ENCODE measurements at regions not wholly inside any gene's neighbourhood (a gene's known extent, or its start where the extent isn't known, plus 50 kb on each side); places are given as distances from the start of the nearest gene placed in this dataset.
"Not testable (repeated sequence)": the region's sequence is repeated elsewhere in the genome, so short reads cannot be mapped to it uniquely, and the experiment has no call there.

DNA sequence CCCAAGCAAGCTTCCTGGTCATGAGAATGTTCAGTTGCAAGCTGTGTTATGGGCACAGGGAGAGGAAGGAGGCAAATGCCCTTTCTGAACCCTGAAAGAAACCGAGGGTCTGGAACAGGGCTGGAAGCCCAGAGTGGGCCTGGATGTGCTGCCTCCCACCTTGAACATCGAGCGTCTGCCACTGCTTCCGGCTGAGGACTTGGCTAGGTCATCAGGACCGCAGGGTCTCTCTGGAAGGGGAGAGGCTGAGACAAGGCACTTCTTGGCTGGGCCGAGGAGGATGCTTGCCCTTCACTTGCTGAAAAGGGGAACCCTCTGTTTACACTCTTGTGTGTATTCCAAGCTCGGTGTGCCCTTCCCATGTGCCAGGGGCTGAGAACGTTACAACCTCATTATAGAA is 168.0 kb upstream of the C1orf174 start:
- no peak for DNase-seq

DNA sequence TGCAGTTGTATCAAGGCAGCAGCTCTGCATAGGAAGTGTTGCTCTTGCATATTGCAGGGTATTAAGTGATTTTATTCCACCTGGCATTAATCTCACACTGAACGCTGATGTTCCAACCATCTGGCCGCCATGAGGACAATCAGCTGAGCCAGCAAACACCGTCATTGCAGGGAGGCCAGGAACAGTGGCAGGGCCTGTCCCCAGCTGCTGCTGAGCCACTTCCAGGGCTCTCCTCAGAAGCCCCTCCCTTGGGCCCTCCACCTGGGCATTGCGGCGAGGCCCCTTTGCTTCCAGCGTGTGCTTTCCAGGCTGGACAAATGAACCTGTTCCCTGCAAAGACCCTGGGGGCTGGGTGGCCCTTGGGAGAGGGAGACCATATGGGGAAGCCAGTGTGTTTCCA is 171.6 kb upstream of the C1orf174 start:
- no peak for DNase-seq

DNA sequence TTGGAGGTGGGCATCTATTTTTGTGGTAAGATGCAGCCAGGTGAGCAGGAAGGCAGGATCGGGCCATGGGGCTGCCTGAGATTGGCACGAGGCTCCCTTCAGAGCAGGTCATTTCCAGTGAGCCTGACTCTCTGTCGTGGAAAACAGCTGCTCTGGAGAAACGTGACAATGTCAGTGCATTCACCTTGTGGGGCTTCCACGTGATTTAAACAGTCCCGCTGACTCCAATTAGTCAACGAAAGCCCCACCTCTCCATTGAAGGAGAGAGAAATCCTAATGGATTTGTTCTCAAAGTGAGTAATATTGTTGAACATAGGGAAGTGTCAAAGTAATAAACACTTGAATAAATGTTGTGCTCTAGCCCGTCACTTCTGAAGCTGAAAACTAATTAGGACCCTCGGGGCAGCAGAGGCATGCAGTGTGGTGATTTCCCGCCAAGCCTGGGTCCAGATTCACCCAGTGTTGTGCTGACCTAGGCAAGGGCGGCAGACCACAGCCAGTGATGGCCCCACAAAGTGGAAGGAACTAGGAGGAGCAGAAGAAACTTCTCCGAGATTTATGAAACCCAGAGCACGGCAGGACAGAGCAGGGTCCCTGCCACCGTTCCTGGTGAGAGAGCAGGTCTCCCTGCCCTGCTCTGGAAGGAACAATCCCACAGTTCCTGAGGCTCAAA is 172.5 kb upstream of the C1orf174 start:
- DNase-seq, result no peak

DNA sequence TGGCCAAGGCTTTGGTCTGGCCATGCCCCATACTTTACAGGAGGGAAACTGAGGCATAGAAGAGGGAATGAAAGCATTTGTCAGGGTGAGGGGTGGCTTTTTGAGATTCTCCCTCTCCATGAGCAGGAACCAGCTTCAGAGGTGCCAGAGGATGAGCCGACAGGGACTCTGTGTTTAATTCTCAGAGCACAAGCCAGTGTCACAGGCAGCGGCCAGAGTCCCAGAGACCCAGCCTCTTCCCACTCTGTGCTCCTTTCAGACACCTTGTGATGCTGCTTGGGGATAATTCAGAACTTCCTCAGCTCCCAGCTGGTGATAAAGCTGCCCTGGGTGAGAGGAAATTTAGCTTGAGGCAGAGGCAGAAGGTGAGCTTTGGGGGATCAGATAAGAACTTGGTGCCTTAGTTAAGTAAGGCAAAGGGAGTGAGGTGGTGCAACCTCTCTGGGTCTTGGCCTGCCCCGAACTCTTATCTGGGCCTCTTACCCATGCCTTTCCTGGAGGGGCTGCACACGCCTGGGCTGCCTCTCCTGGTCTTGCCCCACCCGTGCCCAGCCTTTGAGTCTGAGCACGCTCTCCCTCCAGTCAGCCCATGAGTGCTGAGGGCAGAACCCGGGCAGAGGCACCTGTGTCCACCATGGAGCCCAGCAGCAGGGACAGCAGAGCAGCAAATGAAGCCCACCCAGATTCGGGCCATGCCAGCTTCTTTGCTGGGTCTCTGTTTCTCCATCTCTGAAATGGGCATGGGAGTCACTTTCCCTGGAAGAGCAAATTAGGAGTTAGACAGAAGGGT is 175.6 kb upstream of the C1orf174 start:
- DNase-seq, result no peak

DNA sequence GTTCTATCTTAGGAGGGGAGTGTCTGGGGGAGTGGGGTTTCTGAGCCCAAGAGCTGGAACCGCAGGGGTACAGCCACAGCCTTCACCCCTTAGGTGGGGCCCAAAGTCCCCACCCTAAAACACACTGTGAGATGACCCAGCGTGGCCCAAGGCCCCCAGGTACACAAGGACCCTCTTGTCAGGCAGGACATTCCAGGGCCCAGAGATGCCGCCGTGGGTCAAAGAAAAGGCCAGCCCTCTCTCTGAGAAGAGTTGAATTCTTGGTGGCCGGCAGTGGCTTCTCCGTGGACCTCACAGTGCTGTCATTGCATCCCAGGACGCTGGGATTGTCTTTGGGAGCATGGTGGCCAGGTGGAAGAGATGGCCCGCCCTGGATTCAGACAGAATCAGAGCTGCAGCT is 176.3 kb upstream of the C1orf174 start:
- DNase-seq, result no peak

DNA sequence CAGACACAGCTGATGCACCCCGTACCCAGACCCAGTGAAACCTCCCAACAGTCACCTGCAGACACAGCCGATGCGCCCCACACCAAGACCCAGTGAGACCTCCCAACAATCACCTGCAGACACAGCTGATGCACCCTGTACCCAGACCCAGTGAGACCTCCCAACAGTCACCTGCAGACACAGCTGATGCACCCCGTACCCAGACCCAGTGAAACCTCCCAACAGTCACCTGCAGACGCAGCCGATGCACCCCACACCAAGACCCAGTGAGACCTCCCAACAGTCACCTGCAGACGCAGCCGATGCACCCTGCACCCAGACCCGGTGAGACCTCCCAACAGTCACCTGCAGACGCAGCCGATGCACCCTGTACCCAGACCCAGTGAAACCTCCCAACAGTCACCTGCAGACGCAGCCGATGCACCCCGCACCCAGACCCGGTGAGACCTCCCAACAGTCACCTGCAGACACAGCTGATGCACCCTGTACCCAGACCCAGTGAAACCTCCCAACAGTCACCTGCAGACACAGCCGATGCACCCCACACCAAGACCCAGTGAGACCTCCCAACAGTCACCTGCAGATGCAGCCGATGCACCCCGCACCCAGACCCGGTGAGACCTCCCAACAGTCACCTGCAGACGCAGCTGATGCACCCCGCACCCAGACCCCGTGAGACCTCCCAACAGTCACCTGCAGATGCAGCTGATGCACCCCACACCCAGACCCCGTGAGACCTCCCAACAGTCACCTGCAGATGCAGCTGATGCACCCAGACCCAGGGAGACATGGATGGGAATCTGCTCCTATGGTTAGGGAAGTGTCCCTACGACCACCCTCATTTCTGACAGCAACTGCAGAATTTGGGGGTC is 178.3 kb upstream of the C1orf174 start:
- DNase-seq, result not testable (repeated sequence)

DNA sequence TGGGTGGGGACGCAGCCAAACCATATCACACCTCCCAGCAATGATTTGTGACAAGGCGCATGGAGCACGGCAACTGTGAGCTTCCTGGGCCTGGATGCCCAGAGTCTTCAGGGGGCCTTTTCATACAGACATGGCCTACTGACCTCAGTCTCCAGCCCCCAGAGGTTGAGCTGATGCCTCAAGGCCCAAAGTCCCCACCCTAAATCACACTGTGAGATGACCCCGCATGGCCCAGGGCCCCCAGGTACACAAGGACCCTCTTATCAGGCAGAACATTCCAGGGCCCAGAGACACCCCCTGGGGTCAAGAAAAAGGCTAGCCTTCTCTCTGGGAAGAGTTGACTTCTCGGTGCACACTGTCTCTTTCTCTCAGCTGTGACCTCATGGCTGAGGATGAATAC is 179.7 kb upstream of the C1orf174 start:
- no peak for DNase-seq

DNA sequence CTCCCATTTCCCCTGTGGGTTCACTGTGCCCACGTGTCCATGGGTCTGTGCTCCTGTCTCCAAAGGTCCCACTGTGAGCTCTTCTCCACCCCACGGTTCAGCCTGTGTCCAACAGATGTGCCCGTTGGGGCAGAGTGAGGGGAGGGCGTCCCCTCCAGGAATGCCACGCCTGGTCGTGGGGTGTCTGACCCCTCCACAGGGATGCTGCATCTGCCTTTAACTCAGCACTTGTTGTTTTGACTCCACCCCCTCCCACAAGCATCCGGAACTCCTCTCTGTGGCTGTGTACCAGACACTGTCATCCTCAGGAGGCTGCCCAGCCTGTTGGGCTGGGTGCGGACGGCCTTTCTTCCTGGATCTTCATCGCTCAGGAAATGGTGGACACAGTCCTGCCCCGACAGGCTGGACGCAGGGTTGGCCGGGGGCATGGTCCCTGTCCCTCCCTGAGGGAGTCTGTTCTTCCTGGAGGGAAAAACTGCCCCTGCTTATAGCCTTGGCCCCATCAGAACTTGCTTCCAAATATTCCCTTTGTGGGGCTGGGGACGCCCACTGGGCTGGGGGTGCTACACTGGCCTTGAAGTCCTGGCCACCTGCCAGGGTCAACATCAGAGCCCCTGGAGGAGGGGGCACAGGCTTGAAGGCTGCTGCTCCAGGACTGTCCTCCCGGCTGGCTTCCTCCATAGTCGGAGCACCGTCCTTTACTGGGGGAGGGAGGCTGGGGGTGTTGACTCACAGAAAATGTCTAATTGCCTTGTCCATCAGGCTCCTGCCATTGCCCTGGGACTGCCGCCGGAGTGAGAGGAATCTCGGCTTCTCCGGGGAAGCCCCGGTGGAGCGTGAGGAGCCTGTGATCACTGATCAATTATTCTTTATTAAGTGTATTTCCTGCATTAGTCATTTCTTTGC is 182.0 kb upstream of the C1orf174 start:
- DNase-seq, result no peak

DNA sequence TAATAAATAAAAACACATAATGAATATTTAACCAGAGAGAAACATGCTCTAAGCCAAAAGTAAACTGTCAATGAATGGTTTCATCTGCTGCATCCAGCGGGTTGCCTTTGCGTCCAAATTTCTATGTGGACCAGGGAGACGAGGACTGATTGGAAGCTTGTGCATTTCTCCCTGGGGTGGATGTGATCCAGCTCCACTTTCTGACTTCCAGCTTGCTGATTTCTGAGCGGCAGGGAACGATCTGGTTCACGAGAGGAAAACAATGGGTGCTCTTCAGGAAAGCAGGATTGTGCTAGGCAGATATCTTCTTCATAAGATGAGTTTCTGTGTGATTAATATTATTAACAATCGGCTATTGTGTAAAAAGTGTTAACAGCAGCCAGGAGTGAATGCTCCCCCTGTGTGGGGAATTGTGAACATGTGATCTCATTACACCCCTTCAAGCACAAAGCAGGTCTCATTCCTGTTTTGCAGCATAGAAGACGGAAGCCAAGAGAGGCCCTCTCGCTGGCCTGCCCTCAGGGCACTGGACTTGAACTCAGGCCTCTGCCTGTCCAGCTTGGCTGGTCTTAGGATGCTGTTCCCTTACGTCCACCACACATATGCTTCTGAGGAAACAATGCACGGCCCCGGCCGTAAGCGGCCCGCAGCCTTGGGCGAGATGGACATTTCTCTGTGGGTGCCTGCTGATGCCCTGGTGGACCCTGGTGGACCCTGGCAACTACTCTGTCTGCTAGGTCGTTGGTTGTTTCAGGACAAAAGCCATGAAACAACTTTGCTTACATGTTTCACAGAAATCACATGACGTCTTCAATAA is 183.4 kb upstream of the C1orf174 start:
- no peak for DNase-seq

DNA sequence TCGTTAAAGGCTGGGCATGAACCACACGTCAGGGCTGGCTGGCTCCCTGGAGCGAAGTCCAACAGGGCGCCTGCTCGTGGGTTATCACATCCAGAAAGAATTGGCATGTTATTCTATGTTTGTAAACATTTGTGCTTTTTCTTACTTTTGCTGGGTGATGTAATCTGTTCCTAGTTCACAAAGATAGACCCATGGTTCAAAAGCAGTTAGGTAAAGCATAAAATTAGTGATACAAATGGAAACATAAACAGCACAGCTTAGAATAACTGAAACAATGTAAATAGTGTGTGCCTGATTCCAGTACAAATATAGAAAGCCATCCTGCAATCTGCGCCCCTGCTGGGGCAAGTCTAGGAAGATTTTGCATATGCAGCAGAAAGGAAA is 184.0 kb upstream of the C1orf174 start:
- no peak for DNase-seq

DNA sequence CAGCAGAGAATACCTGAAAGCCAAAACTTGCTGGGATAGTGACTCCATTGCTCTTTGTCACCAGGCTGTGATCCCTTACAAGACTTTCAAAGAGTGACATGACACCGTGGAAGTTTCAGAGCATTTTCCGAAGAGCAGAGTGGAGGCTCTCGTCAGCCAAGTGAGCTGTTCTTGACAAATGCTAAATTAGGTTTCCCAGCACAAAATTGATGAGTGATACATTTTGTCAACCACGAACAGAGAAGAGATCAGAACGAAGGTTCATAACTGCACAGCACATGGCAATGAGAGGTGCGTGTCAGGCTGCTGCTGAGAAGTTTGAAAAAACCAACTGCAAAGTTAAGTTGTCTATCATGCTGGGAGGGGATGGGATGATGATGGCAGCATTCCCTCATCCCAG is 184.4 kb upstream of the C1orf174 start:
- DNase-seq, result no peak

DNA sequence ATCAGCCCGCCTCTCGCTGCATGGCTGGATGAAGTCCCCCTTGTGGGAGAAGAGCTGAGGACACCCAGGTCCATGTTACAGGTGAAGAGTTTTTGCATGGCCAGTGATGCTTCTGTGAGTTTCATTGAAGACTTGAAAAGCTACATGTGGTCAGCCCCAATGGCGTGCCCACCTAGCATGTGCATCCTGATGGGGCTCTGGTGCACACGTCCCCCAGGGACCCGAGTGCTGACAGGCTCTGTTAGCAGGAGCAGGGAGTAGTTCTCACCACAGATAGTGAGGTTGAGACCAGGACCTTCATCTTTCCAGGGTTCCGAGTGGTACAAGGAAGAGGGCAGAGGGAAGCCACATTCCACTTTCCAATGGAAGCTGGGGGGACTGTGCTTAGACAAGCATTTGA is 184.8 kb upstream of the C1orf174 start:
- DNase-seq, result no peak

DNA sequence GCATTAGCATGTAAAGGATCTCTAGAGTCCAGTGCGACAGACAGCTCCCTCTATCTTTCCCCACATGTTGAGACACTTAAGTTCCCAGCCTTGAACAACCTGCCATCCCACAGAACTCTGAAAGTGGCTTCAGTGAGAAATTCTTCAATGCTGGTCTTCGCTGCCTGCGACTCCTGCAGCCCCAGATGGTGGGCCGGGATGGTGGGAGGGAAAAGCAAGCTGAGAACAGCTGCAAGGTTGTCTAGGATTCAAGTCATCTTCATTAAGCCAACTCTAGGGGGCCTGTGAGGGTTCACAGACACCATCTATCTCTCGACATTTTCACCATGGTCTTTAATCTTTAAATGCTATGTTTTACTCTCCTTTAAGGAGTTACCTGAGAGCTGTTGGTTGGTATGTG is 185.5 kb upstream of the C1orf174 start:
- DNase-seq, result no peak

DNA sequence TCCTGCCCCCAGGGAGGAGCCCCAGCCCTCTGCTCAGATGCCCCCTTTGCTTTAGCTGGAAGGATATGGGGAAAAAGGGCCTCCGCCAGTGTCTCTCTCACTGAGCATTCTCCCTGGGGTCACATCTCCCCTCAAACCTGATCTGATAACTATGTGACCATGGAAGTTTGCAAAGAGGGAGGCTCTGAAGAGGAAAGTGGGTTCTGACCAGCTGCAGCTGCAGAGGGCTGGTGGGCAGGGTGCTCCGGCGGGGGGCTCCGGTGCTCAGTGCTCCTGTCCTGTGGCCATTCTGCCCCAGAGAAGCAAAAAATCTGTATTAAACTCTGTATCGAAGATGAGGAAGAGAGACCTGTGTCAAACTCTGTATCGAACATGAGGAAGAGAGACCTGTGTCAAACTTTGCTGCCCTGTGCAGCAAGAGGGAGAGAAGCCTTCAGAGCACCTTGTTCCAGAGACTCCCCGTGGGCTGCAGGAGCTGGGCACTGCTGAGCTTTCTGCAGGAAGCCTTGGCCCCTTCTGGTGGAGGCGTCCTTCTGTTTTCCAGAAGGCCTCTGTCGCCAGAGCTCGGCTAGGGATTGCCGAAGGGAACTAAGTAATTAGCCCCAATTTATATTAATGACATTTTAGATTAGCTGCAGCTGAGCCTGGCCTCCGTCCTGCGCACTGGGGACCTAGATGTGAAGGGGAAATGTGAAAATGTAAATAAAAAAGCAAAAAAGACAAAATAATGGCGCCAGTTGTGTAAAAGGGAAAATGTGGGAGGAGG is 186.2 kb upstream of the C1orf174 start:
- DNase-seq, result no peak

DNA sequence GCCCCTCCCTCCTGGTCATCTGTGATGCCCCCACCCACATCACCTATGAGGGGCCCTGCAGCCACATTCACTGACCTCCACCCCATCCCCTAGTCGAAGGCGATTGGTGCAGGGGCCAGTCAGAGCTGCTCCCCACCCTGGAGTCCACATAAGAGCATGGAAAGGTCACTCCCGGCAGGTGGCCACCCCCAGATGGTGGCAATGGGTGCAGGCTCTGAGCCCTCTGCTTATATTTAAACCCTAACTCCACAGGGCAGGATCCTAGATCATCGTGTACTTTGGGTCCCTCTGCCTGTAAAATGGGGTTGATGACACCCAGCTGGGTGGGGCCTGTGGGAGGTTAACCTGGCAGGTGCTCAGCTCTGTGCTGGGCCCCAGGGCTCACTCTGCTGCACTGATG is 186.8 kb upstream of the C1orf174 start:
- no peak for DNase-seq

DNA sequence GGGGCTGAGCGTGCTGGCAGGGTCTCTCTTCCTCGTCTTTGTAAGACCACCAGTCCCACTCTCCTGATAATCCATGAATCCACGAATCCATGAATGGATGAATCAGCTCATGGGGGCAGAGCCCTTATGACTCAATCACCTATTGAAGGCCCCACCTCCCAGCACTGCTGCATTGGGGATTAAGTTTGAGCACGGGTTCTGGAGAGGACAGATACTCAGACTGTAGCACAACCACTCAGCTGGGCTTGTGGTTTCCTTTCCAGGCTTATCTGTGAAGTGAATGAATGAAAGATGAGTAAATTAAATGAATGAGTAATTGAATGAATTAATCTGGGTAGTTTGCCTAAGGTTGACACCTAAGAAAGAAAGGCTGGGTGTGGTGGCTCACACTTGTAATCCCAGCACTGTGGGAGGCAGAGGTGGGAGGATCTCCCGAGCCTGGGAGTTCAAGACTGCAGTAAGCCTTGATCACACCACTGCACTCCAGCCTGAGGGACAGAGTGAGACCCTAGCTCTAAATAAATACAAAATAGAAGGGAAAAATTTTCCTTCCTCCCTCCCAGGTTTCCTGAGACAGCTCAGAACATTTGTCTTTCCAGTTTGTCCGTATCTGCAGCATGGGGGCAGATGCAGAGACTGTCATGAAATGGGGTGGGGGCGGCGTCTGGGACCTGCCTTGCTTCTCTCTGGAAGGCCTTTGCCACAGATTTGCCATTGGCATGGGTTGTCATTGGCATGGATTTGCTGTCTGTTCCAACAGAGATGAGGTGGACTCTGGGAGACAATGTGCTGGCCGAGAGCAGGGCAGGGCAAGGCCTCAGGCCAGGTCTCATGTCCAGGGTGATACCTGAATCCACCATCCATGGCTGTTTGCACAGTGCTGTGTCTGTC is 187.7 kb upstream of the C1orf174 start:
- no peak for DNase-seq

DNA sequence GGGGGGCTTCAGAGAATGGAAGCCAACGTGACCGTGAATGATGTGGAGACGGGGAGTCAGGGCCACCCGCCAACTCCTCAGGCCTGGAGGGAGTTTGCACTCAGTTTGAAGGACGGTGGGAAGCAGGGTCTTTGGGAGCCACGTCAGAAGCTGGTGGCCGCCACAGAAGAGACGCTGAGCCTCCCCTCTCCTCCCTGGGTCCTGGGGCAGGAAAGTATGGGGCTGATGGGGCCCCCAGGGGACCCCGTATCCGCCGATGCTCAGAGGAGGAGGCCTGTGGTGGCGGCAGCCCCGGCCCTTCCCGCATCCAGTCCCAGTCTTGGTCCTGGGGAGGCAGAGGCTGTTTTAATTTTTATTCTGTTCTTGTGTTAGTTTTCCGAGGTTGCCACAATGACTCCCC is 188.6 kb upstream of the C1orf174 start:
- DNase-seq, result no peak

DNA sequence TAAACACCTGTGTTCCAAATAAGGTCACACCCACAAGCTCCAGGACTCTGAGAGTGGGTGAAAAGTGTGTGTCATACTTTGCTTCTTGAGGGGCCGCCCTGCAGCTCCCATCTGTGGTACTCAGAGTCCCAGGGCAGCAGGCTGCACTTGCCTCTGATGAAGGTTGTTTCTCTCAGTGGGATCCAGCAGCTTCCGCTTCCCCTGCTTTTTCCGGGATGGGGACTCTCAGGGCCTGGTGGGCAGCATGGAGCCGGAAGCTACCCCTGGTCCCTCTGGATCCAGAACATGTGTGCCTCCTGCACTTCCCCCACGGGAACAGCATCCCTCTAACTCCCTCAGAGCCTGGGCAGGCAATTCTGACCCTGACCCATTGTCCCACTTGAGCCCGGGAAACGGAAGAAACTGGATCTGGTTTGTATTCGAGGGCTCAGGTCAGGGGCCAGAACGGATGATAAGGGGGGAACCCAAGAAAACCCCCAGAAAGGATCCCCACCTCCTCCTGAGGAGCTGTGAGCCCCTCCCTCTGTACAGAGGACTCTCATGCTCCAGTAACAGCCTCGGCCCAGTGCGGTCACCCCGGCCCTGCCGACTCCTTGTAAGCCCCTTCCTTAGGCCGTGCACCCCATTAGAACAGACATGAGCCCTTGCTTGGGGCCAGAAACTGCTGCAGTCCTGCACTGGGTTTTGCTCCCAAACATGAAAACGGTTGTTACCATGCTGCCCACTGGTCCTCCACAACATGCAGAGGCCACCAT is 189.5 kb upstream of the C1orf174 start:
- DNase-seq, result no peak

DNA sequence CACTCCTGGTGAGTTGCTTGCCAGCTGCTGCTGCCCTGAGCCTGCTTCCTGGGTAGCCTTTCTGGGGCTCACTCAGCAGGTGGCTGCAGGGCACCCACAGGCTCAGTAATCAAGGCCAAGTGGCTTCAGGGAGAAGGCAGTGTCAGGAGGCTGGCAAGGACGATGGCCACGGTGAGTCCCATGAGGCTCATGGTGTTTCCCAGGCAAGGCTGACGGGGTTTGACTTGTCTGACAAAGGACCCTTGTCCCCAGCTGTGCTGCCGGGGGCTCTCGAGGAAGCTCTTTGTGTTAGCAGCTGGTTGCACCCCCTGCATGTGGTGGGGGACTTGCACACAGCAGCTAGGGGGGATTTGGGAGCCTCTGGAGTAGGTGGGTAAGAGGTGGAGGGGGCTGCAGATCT is 190.5 kb upstream of the C1orf174 start:
- DNase-seq, result no peak
